GM12878 (cell line): ENCODE measurements at regions not wholly inside any gene's neighbourhood (a gene's known extent, or its start where the extent isn't known, plus 50 kb on each side); places are given as distances from the start of the nearest gene placed in this dataset.

Source experiments
- ATAC-seq: fragments of 200-7000 bp; cut with Tn5 transposase; 3 replicates; pipeline ENCODE4 v1.9.1; 2020; ENCODE audit warnings: mild to moderate bottlenecking, moderate library complexity
- BruUV-seq: library from RNA; stranded (reverse); fragments of 400-500 nt; replicated peaks from 2 replicates; lab custom pipeline; 2021; lab: Mats Ljungman, UMichigan
- CTCF ChIA-PET: fragments of 300-600 bp; sonication (Branson Sonifier 250); formaldehyde crosslinking; extraction: SDS; loops from one replicate; lab custom pipeline; 2021; ENCODE audit warnings: inconsistent platforms; lab: Yijun Ruan, JAX
- POLR2A ChIA-PET: fragments of 350-600 bp; formaldehyde crosslinking; extraction: SDS; loops from one replicate; lab custom pipeline; 2021; ENCODE audit warnings: inconsistent platforms; lab: Charles Lee
- RAD21 ChIA-PET: fragments of 300-600 bp; sonication (Branson Sonifier 250); formaldehyde crosslinking; loops from one replicate; lab custom pipeline; 2023; ENCODE audit warnings: antibody characterized with exemption; ENCODE audit not compliant: unreplicated experiment; lab: Charles Lee
- SMC1A ChIA-PET: fragments of 300-600 bp; sonication (Branson Sonifier 250); formaldehyde crosslinking; loops from one replicate; lab custom pipeline; 2023; ENCODE audit not compliant: unreplicated experiment, uncharacterized antibody; lab: Charles Lee
- DNase-seq: peaks from one replicate; pipeline ENCODE4 v3.0.0-alpha.2; 2011; ENCODE audit warnings: low read depth, low spot score
- FAIRE-seq: peaks from 3 replicates; lab custom pipeline; 2011; peaks lifted over from hg19 to GRCh38; lab: Jason Lieb, UNC
- H2AFZ ChIP-seq: 2 replicates; pipeline ENCODE4 v1.6.0; 2011; ENCODE audit warnings: low read depth, low read length, control low read depth; ENCODE audit not compliant: control insufficient read depth
- H3K27ac ChIP-seq: 2 replicates; pipeline ENCODE4 v1.5.1; 2011; ENCODE audit warnings: control low read depth; ENCODE audit not compliant: control insufficient read depth, insufficient read depth
- H3K27me3 ChIP-seq, 2 experiments: replicated peaks in 1 of 2; 2 replicates each; pipeline versions ENCODE4 v1.6.0 to v1.6.1; 2011; ENCODE audit warnings: low read length in 1 of 2; ENCODE audit not compliant: control insufficient read depth in 2 of 2, insufficient read depth in 2 of 2
- H3K36me3 ChIP-seq, 2 experiments: 2 replicates each; pipeline ENCODE4 v1.5.1; 2011; ENCODE audit warnings: low read length in 1 of 2; ENCODE audit not compliant: control insufficient read depth in 2 of 2, insufficient read depth in 2 of 2
- H3K4me1 ChIP-seq: 2 replicates; pipeline ENCODE4 v1.6.1; 2011; ENCODE audit warnings: mild to moderate bottlenecking, low read length, moderate library complexity, mixed read lengths; ENCODE audit not compliant: control insufficient read depth, insufficient read depth
- H3K4me2 ChIP-seq: 2 replicates; pipeline ENCODE4 v1.6.0; 2011; ENCODE audit warnings: control low read depth; ENCODE audit not compliant: control insufficient read depth, insufficient read depth
- H3K4me3 ChIP-seq: fragments of 200-600 bp; sonication (generic); 2 replicates; pipeline ENCODE4 v1.5.1; 2016
- H3K79me2 ChIP-seq: 2 replicates; pipeline ENCODE4 v1.6.0; 2011; ENCODE audit warnings: low read length; ENCODE audit not compliant: control insufficient read depth, insufficient read depth
- H3K9ac ChIP-seq: 2 replicates; pipeline ENCODE4 v1.8.0; 2011; ENCODE audit warnings: low read length, control low read depth, mixed read lengths; ENCODE audit not compliant: control insufficient read depth, insufficient read depth
- H3K9me3 ChIP-seq: replicated peaks from 3 replicates; pipeline ENCODE4 v1.5.1; 2011; ENCODE audit warnings: mild to moderate bottlenecking, low read length; ENCODE audit not compliant: control insufficient read depth, insufficient read depth
- H4K20me1 ChIP-seq: 2 replicates; pipeline ENCODE4 v1.6.0; 2011; ENCODE audit not compliant: control insufficient read depth, insufficient read depth
- ATF3 ChIP-seq: IDR thresholded peaks from 2 replicates; pipeline ENCODE4 v1.6.1; 2011; ENCODE audit warnings: low read depth, mild to moderate bottlenecking, low read length, moderate library complexity, borderline replicate concordance; ENCODE audit errors: extremely low read depth
- BCLAF1 ChIP-seq: fragments of 450-650 bp; IDR thresholded peaks from 2 replicates; pipeline ENCODE4 v1.6.1; 2017; ENCODE audit warnings: antibody characterized with exemption, mild to moderate bottlenecking, moderate library complexity
- CREB1 ChIP-seq: IDR thresholded peaks from 2 replicates; pipeline ENCODE4 v1.6.1; 2012; ENCODE audit warnings: low read depth, mild to moderate bottlenecking, inconsistent platforms
- EZH2 ChIP-seq: IDR thresholded peaks from 2 replicates; pipeline ENCODE4 v1.6.1; 2012; ENCODE audit warnings: low read depth, mild to moderate bottlenecking, control low read depth, inconsistent platforms, low read length, borderline replicate concordance; ENCODE audit not compliant: control insufficient read depth
- IKZF2 ChIP-seq, 2 experiments: fragments of 450-650 bp; IDR thresholded peaks; 2 replicates each; pipeline ENCODE4 v1.6.1; 2017; ENCODE audit warnings: mild to moderate bottlenecking in 2 of 2, moderate library complexity in 2 of 2
- NFYB ChIP-seq: IDR thresholded peaks from 2 replicates; pipeline ENCODE4 v1.6.1; 2011; ENCODE audit warnings: low read depth, mild to moderate bottlenecking, low read length, improper control_type of control experiment, moderate library complexity; ENCODE audit not compliant: insufficient read depth
- NR2C2 ChIP-seq: IDR thresholded peaks from 2 replicates; pipeline ENCODE4 v1.6.1; 2011; ENCODE audit warnings: borderline replicate concordance, low read depth; ENCODE audit not compliant: control insufficient read depth, insufficient read length
- RAD51 ChIP-seq: fragments of 450-650 bp; IDR thresholded peaks from 2 replicates; pipeline ENCODE4 v1.6.1; 2016; ENCODE audit warnings: moderate library complexity, mild to moderate bottlenecking, inconsistent platforms
- RBBP5 ChIP-seq: fragments of 200-600 bp; sonication (generic); conservative IDR thresholded peaks from 2 replicates; pipeline ENCODE4 v1.6.1; 2016
- RUNX3 ChIP-seq: IDR thresholded peaks from 2 replicates; pipeline ENCODE4 v1.6.1; 2012; ENCODE audit warnings: low read length, inconsistent platforms
- SMARCA5 ChIP-seq: fragments of 450-650 bp; IDR thresholded peaks from 2 replicates; pipeline ENCODE4 v1.6.1; 2017; ENCODE audit warnings: mild to moderate bottlenecking
- TCF12 ChIP-seq: IDR thresholded peaks from 2 replicates; pipeline ENCODE4 v1.6.1; 2011; ENCODE audit warnings: low read depth, mild to moderate bottlenecking, low read length
- TCF7 ChIP-seq: IDR thresholded peaks from 2 replicates; pipeline ENCODE4 v1.6.1; 2014; ENCODE audit warnings: antibody characterized with exemption, borderline replicate concordance
- ZNF217 ChIP-seq: fragments of 450-650 bp; IDR thresholded peaks from 2 replicates; pipeline ENCODE4 v1.6.1; 2017; ENCODE audit warnings: antibody characterized with exemption, mild to moderate bottlenecking
- ZNF384 ChIP-seq: IDR thresholded peaks from 2 replicates; pipeline ENCODE4 v1.6.1; 2012; ENCODE audit warnings: low read depth, mild to moderate bottlenecking, low read length, improper control_type of control experiment, borderline replicate concordance
- WGBS: methylation state at CpG from one replicate; pipeline ENCODE4 v1.1.6; 2016; ENCODE audit warnings: low lambda C conversion rate; ENCODE audit not compliant: insufficient replicate concordance, insufficient coverage; ENCODE audit errors: missing lambda C conversion rate; 5-methylcytosine and 5-hydroxymethylcytosine counted together
- in situ Hi-C: fragments of 300-500 bp; cut with MboI; formaldehyde crosslinking; loops from 9 replicates; pipeline ENCODE4 v1.14.3; 2018; ENCODE audit warnings: mixed read lengths
- intact Hi-C: fragments of 100-400 bp; cut with micrococcal nuclease; formaldehyde crosslinking; loops from one replicate; pipeline ENCODE4 v1.14.2; 2022; ENCODE audit not compliant: unreplicated experiment
- TF ChIP-seq, protein P1 (sequence below): fragments of 450-650 bp; IDR thresholded peaks from 2 replicates; pipeline ENCODE4 v1.6.1; 2017; ENCODE audit warnings: low read depth, mild to moderate bottlenecking, moderate library complexity
- TF ChIP-seq, protein P2 (sequence below), 3 experiments: IDR thresholded peaks in 2 of 3; conservative IDR thresholded peaks in 1 of 3; 2 replicates each; pipeline ENCODE4 v1.5.1; 2011; ENCODE audit warnings: low read depth in 3 of 3, low read length in 3 of 3, mild to moderate bottlenecking in 3 of 3, control low read depth in 2 of 3, moderate library complexity in 2 of 3, inconsistent platforms in 1 of 3, mixed read lengths in 1 of 3; ENCODE audit not compliant: control insufficient read depth in 2 of 3, insufficient read depth in 1 of 3; ENCODE audit errors: extremely low read depth in 1 of 3

GRCh38 chr13:107202371-107203023 is 634.6 kb upstream of the ARGLU1 start:
- Histone ChIP-seq H4K20me1 (no peaks in the 10 kb centered on the region), H3K4me1 (no peaks in the 10 kb centered on the region), H3K27me3 (no peaks in the 10 kb centered on the region), H3K9me3 (no peaks in the 10 kb centered on the region), H3K4me2 (no peak overlapping the region), H2AFZ (no peak overlapping the region)
- FAIRE-seq, result no peak
- in situ Hi-C loops, result no loop called here
- intact Hi-C loops, result no loop called here
- no peak for DNase-seq
- CTCF ChIA-PET, result interaction anchor here (0.9 to 1.8 kb wide), 9 partner anchors 9 to 952 kb away, joined by 3 to 10 read pairs (median 3); no protein-coding TSS in a partner anchor
- TF ChIP-seq NFYB (no peak), CREB1 (no peak), BCLAF1 (no peak), RBBP5 (no peak), ZNF217 (no peak), TCF12 (no peak), ZNF384 (no peak), RAD51 (no peak), IKZF2 (IDR thresholded peaks at IDR 0.05) (no peak), EZH2 (no peak), TCF7 (no peak), NR2C2 (no peak), ATF3 (no peak), RUNX3 (no peak), SMARCA5 (no peak)
- TF ChIP-seq, protein P1, sequence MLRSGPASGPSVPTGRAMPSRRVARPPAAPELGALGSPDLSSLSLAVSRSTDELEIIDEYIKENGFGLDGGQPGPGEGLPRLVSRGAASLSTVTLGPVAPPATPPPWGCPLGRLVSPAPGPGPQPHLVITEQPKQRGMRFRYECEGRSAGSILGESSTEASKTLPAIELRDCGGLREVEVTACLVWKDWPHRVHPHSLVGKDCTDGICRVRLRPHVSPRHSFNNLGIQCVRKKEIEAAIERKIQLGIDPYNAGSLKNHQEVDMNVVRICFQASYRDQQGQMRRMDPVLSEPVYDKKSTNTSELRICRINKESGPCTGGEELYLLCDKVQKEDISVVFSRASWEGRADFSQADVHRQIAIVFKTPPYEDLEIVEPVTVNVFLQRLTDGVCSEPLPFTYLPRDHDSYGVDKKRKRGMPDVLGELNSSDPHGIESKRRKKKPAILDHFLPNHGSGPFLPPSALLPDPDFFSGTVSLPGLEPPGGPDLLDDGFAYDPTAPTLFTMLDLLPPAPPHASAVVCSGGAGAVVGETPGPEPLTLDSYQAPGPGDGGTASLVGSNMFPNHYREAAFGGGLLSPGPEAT, result no peak
- TF ChIP-seq, protein P2, sequence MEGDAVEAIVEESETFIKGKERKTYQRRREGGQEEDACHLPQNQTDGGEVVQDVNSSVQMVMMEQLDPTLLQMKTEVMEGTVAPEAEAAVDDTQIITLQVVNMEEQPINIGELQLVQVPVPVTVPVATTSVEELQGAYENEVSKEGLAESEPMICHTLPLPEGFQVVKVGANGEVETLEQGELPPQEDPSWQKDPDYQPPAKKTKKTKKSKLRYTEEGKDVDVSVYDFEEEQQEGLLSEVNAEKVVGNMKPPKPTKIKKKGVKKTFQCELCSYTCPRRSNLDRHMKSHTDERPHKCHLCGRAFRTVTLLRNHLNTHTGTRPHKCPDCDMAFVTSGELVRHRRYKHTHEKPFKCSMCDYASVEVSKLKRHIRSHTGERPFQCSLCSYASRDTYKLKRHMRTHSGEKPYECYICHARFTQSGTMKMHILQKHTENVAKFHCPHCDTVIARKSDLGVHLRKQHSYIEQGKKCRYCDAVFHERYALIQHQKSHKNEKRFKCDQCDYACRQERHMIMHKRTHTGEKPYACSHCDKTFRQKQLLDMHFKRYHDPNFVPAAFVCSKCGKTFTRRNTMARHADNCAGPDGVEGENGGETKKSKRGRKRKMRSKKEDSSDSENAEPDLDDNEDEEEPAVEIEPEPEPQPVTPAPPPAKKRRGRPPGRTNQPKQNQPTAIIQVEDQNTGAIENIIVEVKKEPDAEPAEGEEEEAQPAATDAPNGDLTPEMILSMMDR (IDR thresholded peaks at IDR 0.05 in 2 of 3, conservative IDR thresholded peaks at IDR 0.05 in 1 of 3; ENCODE audit: control insufficient read depth in 2 of 3, extremely low read depth in 1 of 3, insufficient read depth in 1 of 3, low read depth in 3 of 3, low read length in 3 of 3), result no peak
- TF ChIP-seq, all 136 proteins: peak for 0
- no peak for ATAC-seq
- ChIA-PET POLR2A (no interaction called here), RAD21 (interaction anchor here (1.8 kb wide), 1 partner anchor 953 kb away, joined by 4 read pairs; no protein-coding TSS in a partner anchor), SMC1A (interaction anchor here (0.6 to 1.5 kb wide), 3 partner anchors 9 to 91 kb away, joined by 4 to 5 read pairs (median 4); no protein-coding TSS in a partner anchor)
- no peak overlapping the region for H3K9ac ChIP-seq
- no peaks in the 10 kb centered on the region for H3K36me3 ChIP-seq
- no TSS peak for BruUV-seq
- WGBS, result 7% methylated on average over 4 of the region's 4 CpGs
- no peak overlapping the region for H3K4me3 ChIP-seq
- no peaks in the 10 kb centered on the region for H3K79me2 ChIP-seq
- H3K27ac ChIP-seq, result no peak overlapping the region
